K562 (cell line): ENCODE measurements at regions not wholly inside any gene's neighbourhood (a gene's known extent, or its start where the extent isn't known, plus 50 kb on each side); places are given as distances from the start of the nearest gene placed in this dataset.

ENCODE experiments used
- ATF6 ChIP-seq: sonication (generic); formaldehyde crosslinking; IDR thresholded peaks from 2 replicates; pipeline ENCODE4 v1.4.0; 2020; ENCODE audit warnings: mild to moderate bottlenecking, missing genetic modification reagents
- BRCA1 ChIP-seq, 2 experiments: fragments of 450-650 bp in 1 of 2; sonication (generic) in 1 of 2; formaldehyde crosslinking in 1 of 2; IDR thresholded peaks; 2 replicates each; pipeline versions ENCODE4 v1.5.0 to v1.6.1; 2017 to 2020; ENCODE audit warnings: mild to moderate bottlenecking in 1 of 2, missing genetic modification reagents in 1 of 2
- DEAF1 ChIP-seq: fragments of 450-650 bp; formaldehyde crosslinking; IDR thresholded peaks from 2 replicates; pipeline ENCODE4 v1.4.0; 2020; ENCODE audit warnings: mild to moderate bottlenecking, moderate library complexity
- ELF2 ChIP-seq: fragments of 250-450 bp; sonication (Bioruptor Pico); IDR thresholded peaks from 2 replicates; pipeline ENCODE4 v1.5.0; 2021; ENCODE audit warnings: mild to moderate bottlenecking
- ETS2 ChIP-seq: IDR thresholded peaks from 2 replicates; pipeline ENCODE4 v1.6.1; 2016; ENCODE audit warnings: borderline replicate concordance, missing genetic modification characterization, mild to moderate bottlenecking, moderate library complexity, missing compliant biosample characterization; ENCODE audit not compliant: poor library complexity, severe bottlenecking
- FOSL1 ChIP-seq: fragments of 200-800 bp; sonication (Bioruptor generic); conservative IDR thresholded peaks from 2 replicates; pipeline ENCODE4 v1.6.1; 2016; ENCODE audit warnings: missing genetic modification characterization, missing compliant biosample characterization
- GTF2A2 ChIP-seq: IDR thresholded peaks from 2 replicates; pipeline ENCODE4 v1.6.1; 2016; ENCODE audit warnings: mild to moderate bottlenecking, missing genetic modification characterization, missing compliant biosample characterization
- HDAC2 ChIP-seq: fragments of 450-650 bp; IDR thresholded peaks from 2 replicates; pipeline ENCODE4 v1.6.1; 2016; ENCODE audit warnings: mild to moderate bottlenecking
- HNRNPH1 ChIP-seq: fragments of 200-400 bp; formaldehyde crosslinking; optimal IDR thresholded peaks from 2 replicates; pipeline ENCODE3; 2017; ENCODE audit warnings: low read depth, mild to moderate bottlenecking, low read length, moderate library complexity
- KDM4B ChIP-seq, 2 experiments: fragments of 450-650 bp in 1 of 2; sonication (generic) in 1 of 2; IDR thresholded peaks; 2 replicates each; pipeline ENCODE4 v1.6.1; 2016 to 2017; ENCODE audit warnings: borderline replicate concordance in 2 of 2, antibody characterized with exemption in 1 of 2, low read depth in 1 of 2, mild to moderate bottlenecking in 1 of 2
- LCOR ChIP-seq: sonication (generic); formaldehyde crosslinking; IDR thresholded peaks from 2 replicates; pipeline ENCODE4 v1.8.0; 2022; ENCODE audit warnings: mild to moderate bottlenecking, missing genetic modification reagents
- MAFG ChIP-seq: fragments of 450-650 bp; conservative IDR thresholded peaks from 2 replicates; pipeline ENCODE4 v1.6.1; 2016; ENCODE audit warnings: missing genetic modification characterization, missing compliant biosample characterization
- MECOM ChIP-seq: fragments of 250-450 bp; sonication (Bioruptor Pico); IDR thresholded peaks from 2 replicates; pipeline ENCODE4 v1.8.0; 2022; ENCODE audit warnings: inconsistent platforms
- MEIS2 ChIP-seq: fragments of 450-650 bp; IDR thresholded peaks from 2 replicates; pipeline ENCODE4 v1.6.1; 2014; ENCODE audit warnings: mild to moderate bottlenecking; ENCODE audit not compliant: partially characterized antibody
- MNT ChIP-seq, 2 experiments: fragments of 450-650 bp; conservative IDR thresholded peaks; 2 replicates each; pipeline ENCODE4 v1.6.1; 2017; ENCODE audit warnings: mild to moderate bottlenecking in 2 of 2, moderate library complexity in 2 of 2
- NBN ChIP-seq: fragments of 450-650 bp; IDR thresholded peaks from 2 replicates; pipeline ENCODE4 v1.6.1; 2016; ENCODE audit warnings: low read depth, mild to moderate bottlenecking
- PYGO2 ChIP-seq: fragments of 450-650 bp; IDR thresholded peaks from 2 replicates; pipeline ENCODE4 v1.6.1; 2016; ENCODE audit warnings: mild to moderate bottlenecking, missing genetic modification characterization, moderate library complexity, missing compliant biosample characterization
- SOX6 ChIP-seq: fragments of 450-650 bp; IDR thresholded peaks from 2 replicates; pipeline ENCODE4 v1.6.1; 2014; ENCODE audit warnings: mild to moderate bottlenecking
- SP2 ChIP-seq: IDR thresholded peaks from 2 replicates; pipeline ENCODE4 v1.6.1; 2011; ENCODE audit warnings: mild to moderate bottlenecking, low read depth, low read length, moderate library complexity; ENCODE audit not compliant: poor library complexity, severe bottlenecking; ENCODE audit errors: extremely low read depth
- SPI1 ChIP-seq: IDR thresholded peaks from 2 replicates; pipeline ENCODE4 v1.6.1; 2011; ENCODE audit warnings: low read depth, low read length, control low read depth, borderline replicate concordance
- STAT5B ChIP-seq: fragments of 250-450 bp; sonication (Bioruptor Pico); IDR thresholded peaks from 2 replicates; pipeline ENCODE4 v1.8.0; 2021; ENCODE audit warnings: mild to moderate bottlenecking, inconsistent platforms
- U2AF2 ChIP-seq: fragments of 200-400 bp; formaldehyde crosslinking; optimal IDR thresholded peaks from 2 replicates; pipeline ENCODE3; 2017; ENCODE audit warnings: low read depth, mild to moderate bottlenecking, low read length
- ZNF224 ChIP-seq: sonication (generic); formaldehyde crosslinking; IDR thresholded peaks from 2 replicates; pipeline ENCODE4 v1.8.0; 2022; ENCODE audit warnings: mild to moderate bottlenecking, missing genetic modification reagents
- ZSCAN29 ChIP-seq: fragments of 450-650 bp; IDR thresholded peaks from 2 replicates; pipeline ENCODE4 v1.6.1; 2017

GRCh38 chr2:39523308-39524044 lies 86.4 kb upstream of the MAP4K3 start (continued):
- no peak for TF ChIP-seq MECOM (CRISPR knock-in tag)
- peak; percentile 46; the same call in 1 of the 2 replicates for TF ChIP-seq FOSL1 (tag)
- no peak for TF ChIP-seq MNT (conservative IDR thresholded peaks at IDR 0.05)
- no peak for TF ChIP-seq ATF6 (CRISPR knock-in tag)
- TF ChIP-seq PYGO2 (tag): no peak
- TF ChIP-seq MAFG: peak; percentile 60
- peak; percentile 42; the same call in 1 of the 2 replicates for TF ChIP-seq SPI1
- TF ChIP-seq HDAC2: no peak
- no peak for TF ChIP-seq HNRNPH1
- TF ChIP-seq STAT5B (CRISPR knock-in tag): no peak
- TF ChIP-seq ZSCAN29: no peak
- no peak for TF ChIP-seq BRCA1 (IDR thresholded peaks at IDR 0.05)
- no peak for TF ChIP-seq BRCA1 (CRISPR knock-in tag; IDR thresholded peaks at IDR 0.05)
- TF ChIP-seq KDM4B (IDR thresholded peaks at IDR 0.05; ENCODE audit: borderline replicate concordance in 2 of 2, low read depth in 1 of 2): no peak
- no peak for TF ChIP-seq LCOR (CRISPR knock-in tag)
- TF ChIP-seq ELF2 (CRISPR knock-in tag): no peak
- no peak for TF ChIP-seq DEAF1 (CRISPR knock-in tag)
- no peak for TF ChIP-seq ETS2 (tag)
- no peak for TF ChIP-seq ZNF224 (CRISPR knock-in tag)
- no peak for TF ChIP-seq MEIS2
- TF ChIP-seq U2AF2: no peak
- TF ChIP-seq SOX6: peak; percentile 74
- TF ChIP-seq GTF2A2 (tag): no peak
- TF ChIP-seq SP2: no peak
- TF ChIP-seq NBN: no peak
